Esophagus squamous epithelium (tissue), 5 donors: ENCODE measurements at regions not wholly inside any gene's neighbourhood (a gene's known extent, or its start where the extent isn't known, plus 50 kb on each side); places are given as distances from the start of the nearest gene placed in this dataset.

Experiments
- DNase-seq: peaks from one replicate; lab custom pipeline; 2025; lab: John Stamatoyannopoulos, UW
- H3K27ac ChIP-seq, 4 donors: fragments of 200-600 bp; sonication (generic); one replicate each; pipeline ENCODE4 v1.5.1; 2016 to 2019; ENCODE audit warnings: mild to moderate bottlenecking in 1 of 4
- H3K27me3 ChIP-seq, 4 donors: fragments of 200-600 bp; sonication (generic); 1 replicate in 3 of 4; 2 replicates in 1 of 4; pipeline versions ENCODE4 v1.5.1 to v1.6.0; 2017 to 2021; ENCODE audit warnings: antibody characterized with exemption in 1 of 4
- H3K36me3 ChIP-seq, 3 donors: fragments of 200-600 bp; sonication (generic); one replicate each; pipeline ENCODE4 v1.5.1; 2016 to 2019
- H3K4me1 ChIP-seq, 3 donors: fragments of 200-600 bp; sonication (generic); one replicate each; pipeline ENCODE4 v1.5.1; 2017 to 2019
- H3K4me3 ChIP-seq, 4 donors: fragments of 200-600 bp; sonication (generic); 1 replicate in 3 of 4; 2 replicates in 1 of 4; pipeline ENCODE4 v1.5.1; 2016 to 2019; ENCODE audit warnings: mild to moderate bottlenecking in 2 of 4, moderate library complexity in 1 of 4
- H3K9me3 ChIP-seq, 3 donors: fragments of 200-600 bp; sonication (generic); one replicate each; pipeline ENCODE4 v1.5.1; 2016 to 2019
- CTCF ChIP-seq, 6 experiments: fragments of 450-650 bp in 4 of 6; fragments of 200-600 bp in 2 of 6; sonication (generic) in 2 of 6; IDR thresholded peaks; one replicate each; pipeline ENCODE4 v1.5.1; 2016 to 2019; ENCODE audit warnings: antibody characterized with exemption in 6 of 6, mild to moderate bottlenecking in 4 of 6, moderate library complexity in 4 of 6
- POLR2A ChIP-seq, 4 donors: fragments of 450-650 bp; IDR thresholded peaks; one replicate each; pipeline ENCODE4 v1.6.1; 2017; ENCODE audit warnings: antibody characterized with exemption in 4 of 4, mild to moderate bottlenecking in 4 of 4, moderate library complexity in 3 of 4
- WGBS, 2 donors: methylation state at CpG; one replicate each; pipeline ENCODE4 v1.1.5; 2018; 5-methylcytosine and 5-hydroxymethylcytosine counted together
- intact Hi-C: fragments of 100-400 bp; cut with DNase I; formaldehyde crosslinking; loops from one replicate; pipeline ENCODE4 v1.15.0; 2022
- donor health status: DM: yes; HTN: yes; CAD: no.

DNA sequence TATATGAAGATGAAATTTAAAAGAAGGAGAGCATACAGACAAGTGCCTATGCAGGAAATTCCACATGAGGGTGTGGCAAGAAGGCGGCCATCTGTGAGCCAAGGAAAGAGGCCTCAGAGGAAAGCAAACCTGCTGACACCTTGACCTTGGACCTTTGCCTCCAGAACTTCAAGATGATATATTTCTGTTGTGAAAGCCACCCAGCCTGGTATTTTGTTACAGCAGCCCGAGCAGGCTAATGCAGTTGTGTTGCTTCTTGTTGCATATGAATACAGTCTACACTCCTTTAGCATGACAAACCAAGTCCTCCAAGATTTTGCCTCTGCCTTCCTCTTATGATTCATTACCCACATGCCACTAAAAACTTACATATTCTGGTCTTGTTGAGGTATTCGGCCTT, 374.8 kb upstream of the TRIB2 start:
- Histone ChIP-seq H3K27me3 (no peaks in the 10 kb centered on the region), H3K4me1 (peaks cover 0 to under 1% (median 0%) of the 10 kb centered on the region in 3 donors), H3K36me3 (no peaks in the 10 kb centered on the region), H3K9me3 (no peaks in the 10 kb centered on the region), H3K27ac (no peak overlapping the region), H3K4me3 (no peak overlapping the region)
- TF ChIP-seq POLR2A (IDR thresholded peaks at IDR 0.05) (no peak), CTCF (IDR thresholded peaks at IDR 0.05) (no peak)
- DNase-seq = no peak
- intact Hi-C loops = no loop called here
- 71 to 79% methylated on average over 3 of the region's 3 CpGs for WGBS, 2 donors

DNA sequence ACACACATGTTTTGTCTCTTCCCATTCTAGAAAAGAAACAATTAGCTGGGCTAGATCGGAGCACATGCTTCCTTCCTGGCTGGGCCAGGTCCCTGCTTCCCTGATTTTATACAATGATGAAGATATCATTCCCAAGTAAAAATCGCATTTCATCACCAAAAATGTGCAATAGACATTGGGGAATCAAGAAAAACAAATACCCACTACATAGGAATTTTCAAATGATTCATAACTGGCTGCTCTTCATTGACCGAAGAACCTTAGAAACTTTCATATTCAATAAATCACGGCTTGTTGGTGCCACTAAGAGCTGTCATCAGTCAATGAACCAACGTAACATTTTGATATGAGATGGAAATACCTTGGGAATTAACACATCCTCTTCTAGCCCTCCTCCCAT, 373.6 kb upstream of the TRIB2 start:
- H3K4me3 ChIP-seq = no peak overlapping the region
- TF ChIP-seq POLR2A (IDR thresholded peaks at IDR 0.05) = no peak
- no peak for TF ChIP-seq CTCF (IDR thresholded peaks at IDR 0.05)
- H3K4me1 ChIP-seq = peaks cover 0 to 13% (median 0%) of the 10 kb centered on the region in 3 donors
- 85 to 86% methylated on average over 5 of the region's 5 CpGs for WGBS, 2 donors
- no peaks in the 10 kb centered on the region for H3K36me3 ChIP-seq
- H3K27ac ChIP-seq = no peak overlapping the region
- no peaks in the 10 kb centered on the region for H3K27me3 ChIP-seq
- H3K9me3 ChIP-seq = no peaks in the 10 kb centered on the region
- no peak for DNase-seq
- intact Hi-C loops = no loop called here

- Histone ChIP-seq H3K4me3 (no peak overlapping the region), H3K27me3 (no peaks in the 10 kb centered on the region), H3K4me1 (peaks cover 0 to 15% (median 0%) of the 10 kb centered on the region in 3 donors), H3K36me3 (no peaks in the 10 kb centered on the region), H3K9me3 (no peaks in the 10 kb centered on the region), H3K27ac (no peak overlapping the region)
- no peak for DNase-seq
- intact Hi-C loops = no loop called here
- WGBS, 2 donors = 31 to 44% methylated on average over 4 of the region's 4 CpGs
- TF ChIP-seq CTCF (IDR thresholded peaks at IDR 0.05) (no peak), POLR2A (IDR thresholded peaks at IDR 0.05) (no peak)
These were observed 369.7 kb upstream of the TRIB2 start for GRCh38 chr2:12347066-12347493.

GRCh38 chr2:12348216-12348615, 368.5 kb upstream of the TRIB2 start:
- TF ChIP-seq POLR2A (IDR thresholded peaks at IDR 0.05) (no peak), CTCF (IDR thresholded peaks at IDR 0.05) (no peak)
- Histone ChIP-seq H3K27ac (no peak overlapping the region), H3K27me3 (no peaks in the 10 kb centered on the region), H3K36me3 (no peaks in the 10 kb centered on the region), H3K4me3 (no peak overlapping the region), H3K9me3 (no peaks in the 10 kb centered on the region), H3K4me1 (peaks cover 0 to 15% (median 0%) of the 10 kb centered on the region in 3 donors)
- DNase-seq = no peak
- 47 to 52% methylated on average over 3 of the region's 3 CpGs for WGBS, 2 donors
- intact Hi-C loops = no loop called here

DNA sequence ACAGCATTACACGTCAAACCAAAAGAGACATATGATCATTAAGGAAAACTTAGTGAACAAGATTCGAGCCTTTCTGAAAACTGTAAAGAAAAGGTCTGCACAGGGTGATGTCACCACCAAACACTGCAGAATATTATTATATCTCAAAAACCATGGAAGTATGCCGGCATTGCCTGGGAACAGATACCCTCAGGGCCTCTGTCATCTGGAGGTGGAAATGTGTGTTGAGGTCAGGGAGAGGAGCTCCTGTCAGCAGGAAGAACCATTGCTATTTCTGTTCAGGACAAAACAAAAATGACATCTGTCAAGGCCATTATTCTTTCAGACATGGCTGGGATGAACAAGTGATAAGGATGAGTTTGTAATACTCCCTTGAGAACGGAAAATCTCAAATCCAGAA, 365.9 kb upstream of the TRIB2 start:
- Histone ChIP-seq H3K4me1 (peaks cover 0 to 15% (median 0%) of the 10 kb centered on the region in 3 donors), H3K27me3 (peaks cover 0 to 12% (median 0%) of the 10 kb centered on the region in 4 donors), H3K9me3 (no peaks in the 10 kb centered on the region), H3K27ac (no peak overlapping the region), H3K36me3 (no peaks in the 10 kb centered on the region), H3K4me3 (no peak overlapping the region)
- WGBS, 2 donors = 89 to 95% methylated on average over 4 of the region's 4 CpGs
- intact Hi-C loops = no loop called here
- TF ChIP-seq POLR2A (IDR thresholded peaks at IDR 0.05) (no peak), CTCF (IDR thresholded peaks at IDR 0.05) (no peak)
- no peak for DNase-seq
